Breast epithelium (tissue), 3 donors: ENCODE measurements at regions not wholly inside any gene's neighbourhood (a gene's known extent, or its start where the extent isn't known, plus 50 kb on each side); places are given as distances from the start of the nearest gene placed in this dataset.

Experiments used
- CTCF ChIP-seq, 3 donors: fragments of 450-650 bp; IDR thresholded peaks; one replicate each; pipeline ENCODE4 v1.5.1; 2016 to 2017; ENCODE audit warnings: antibody characterized with exemption in 3 of 3, mild to moderate bottlenecking in 3 of 3, moderate library complexity in 3 of 3
- POLR2A ChIP-seq: fragments of 450-650 bp; IDR thresholded peaks from one replicate; pipeline ENCODE4 v1.6.1; 2016; ENCODE audit warnings: antibody characterized with exemption, mild to moderate bottlenecking, moderate library complexity
- POLR2AphosphoS5 ChIP-seq, 3 donors: sonication (generic); formaldehyde crosslinking; IDR thresholded peaks; one replicate each; pipeline ENCODE4 v1.6.1; 2017; ENCODE audit warnings: antibody characterized with exemption in 3 of 3

GRCh38 chr13:69423844-69424243, 683.8 kb upstream of the ATXN8OS start:
- TF ChIP-seq CTCF (IDR thresholded peaks at IDR 0.05) (no peak), POLR2AphosphoS5 (IDR thresholded peaks at IDR 0.05) (no peak), POLR2A (no peak)
